ENCODE measurements at regions not wholly inside any gene's neighbourhood (a gene's known extent, or its start where the extent isn't known, plus 50 kb on each side); places are given as distances from the start of the nearest gene placed in this dataset.

DNA sequence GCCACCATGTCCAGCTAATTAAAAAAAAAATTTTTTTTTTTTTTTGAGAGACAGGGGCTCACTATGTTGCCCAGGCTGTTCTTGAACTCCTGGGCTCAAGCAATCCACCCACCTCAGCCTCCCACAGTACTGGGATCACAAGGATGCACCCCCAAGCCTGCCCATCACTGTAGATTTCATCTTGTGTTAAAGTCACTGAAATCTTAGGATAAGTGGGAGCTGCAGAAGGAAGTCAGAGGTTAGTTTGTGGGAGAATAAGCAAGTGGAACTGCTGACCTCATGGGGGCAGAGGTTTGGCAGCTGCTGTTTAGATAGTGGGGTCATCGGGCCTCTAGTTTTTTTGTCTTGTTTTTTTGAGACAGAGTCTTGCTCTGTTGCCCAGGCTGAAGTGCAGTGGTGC is 59.7 kb upstream of the MAX start:
- TF ChIP-seq POLR2AphosphoS5 (IDR thresholded peaks at IDR 0.05; ENCODE audit: borderline replicate concordance, low read depth, low read length) (no peak), EZH2 (IDR thresholded peaks at IDR 0.05) (no peak), FOXP2 (optimal IDR thresholded peaks at IDR 0.05; ENCODE audit: control extremely low read depth, extremely low read length, insufficient read depth) (no peak)
